Inferior parietal cortex (tissue), 1 donor: ENCODE measurements at regions not wholly inside any gene's neighbourhood (a gene's known extent, or its start where the extent isn't known, plus 50 kb on each side); places are given as distances from the start of the nearest gene placed in this dataset.
A peak's percentile ranks its signal among the peaks of the same experiment; 100 is the strongest.

Experiments used
- DNase-seq: peaks from one replicate; pipeline ENCODE4 v3.0.0-alpha.2; 2016; ENCODE audit errors: extremely low spot score

- DNase-seq: no peak
These were observed 369.2 kb upstream of the COBL start for GRCh38 chr7:51685794-51686193.

GRCh38 chr7:51680594-51681399, 364.2 kb upstream of the COBL start:
- no peak for DNase-seq

GRCh38 chr7:51679358-51679757, 362.7 kb upstream of the COBL start:
- no peak for DNase-seq

GRCh38 chr7:51666751-51667150, 350.1 kb upstream of the COBL start:
- DNase-seq: peak; percentile 30

- no peak for DNase-seq
These were observed 349.7 kb upstream of the COBL start for GRCh38 chr7:51666266-51666665.

- DNase-seq: peak; percentile 39
These were observed 348.6 kb upstream of the COBL start for GRCh38 chr7:51665045-51665780.

GRCh38 chr7:51660516-51660915, 343.9 kb upstream of the COBL start:
- no peak for DNase-seq

GRCh38 chr7:51658684-51659083, 342.1 kb upstream of the COBL start:
- no peak for DNase-seq

GRCh38 chr7:51647931-51648351, 331.3 kb upstream of the COBL start:
- DNase-seq: peak; percentile 70

- DNase-seq: no peak
These were observed 330.9 kb upstream of the COBL start for GRCh38 chr7:51647486-51647885.

GRCh38 chr7:51645702-51646298, 329.2 kb upstream of the COBL start:
- no peak for DNase-seq

GRCh38 chr7:51645255-51645654, 328.6 kb upstream of the COBL start:
- DNase-seq: no peak

- DNase-seq: no peak
These were observed 327.6 kb upstream of the COBL start for GRCh38 chr7:51644216-51644615.

- no peak for DNase-seq
These were observed 324.2 kb upstream of the COBL start for GRCh38 chr7:51640841-51641240.

GRCh38 chr7:51639661-51640334, 323.2 kb upstream of the COBL start:
- DNase-seq: no peak

GRCh38 chr7:51636503-51636902, 319.9 kb upstream of the COBL start:
- no peak for DNase-seq

GRCh38 chr7:51635775-51636174, 319.2 kb upstream of the COBL start:
- no peak for DNase-seq

GRCh38 chr7:51634538-51634937, 317.9 kb upstream of the COBL start:
- DNase-seq: no peak

GRCh38 chr7:51634025-51634424, 317.4 kb upstream of the COBL start:
- no peak for DNase-seq

- no peak for DNase-seq
These were observed 317.0 kb upstream of the COBL start for GRCh38 chr7:51633596-51633995.

GRCh38 chr7:51633006-51633405, 316.4 kb upstream of the COBL start:
- DNase-seq: no peak

- no peak for DNase-seq
These were observed 314.3 kb upstream of the COBL start for GRCh38 chr7:51630933-51631332.
